Body of pancreas (tissue), 4 donors: ENCODE measurements at regions not wholly inside any gene's neighbourhood (a gene's known extent, or its start where the extent isn't known, plus 50 kb on each side); places are given as distances from the start of the nearest gene placed in this dataset.

Experiments used
- CTCF ChIP-seq, 7 experiments: fragments of 450-650 bp in 4 of 7; fragments of 200-600 bp in 3 of 7; sonication (generic) in 3 of 7; IDR thresholded peaks; one replicate each; pipeline ENCODE4 v1.5.1; 2016 to 2019; ENCODE audit warnings: antibody characterized with exemption in 7 of 7
- POLR2A ChIP-seq, 3 donors: fragments of 450-650 bp; IDR thresholded peaks; one replicate each; pipeline ENCODE4 v1.6.1; 2016; ENCODE audit warnings: antibody characterized with exemption in 3 of 3, mild to moderate bottlenecking in 2 of 3

DNA sequence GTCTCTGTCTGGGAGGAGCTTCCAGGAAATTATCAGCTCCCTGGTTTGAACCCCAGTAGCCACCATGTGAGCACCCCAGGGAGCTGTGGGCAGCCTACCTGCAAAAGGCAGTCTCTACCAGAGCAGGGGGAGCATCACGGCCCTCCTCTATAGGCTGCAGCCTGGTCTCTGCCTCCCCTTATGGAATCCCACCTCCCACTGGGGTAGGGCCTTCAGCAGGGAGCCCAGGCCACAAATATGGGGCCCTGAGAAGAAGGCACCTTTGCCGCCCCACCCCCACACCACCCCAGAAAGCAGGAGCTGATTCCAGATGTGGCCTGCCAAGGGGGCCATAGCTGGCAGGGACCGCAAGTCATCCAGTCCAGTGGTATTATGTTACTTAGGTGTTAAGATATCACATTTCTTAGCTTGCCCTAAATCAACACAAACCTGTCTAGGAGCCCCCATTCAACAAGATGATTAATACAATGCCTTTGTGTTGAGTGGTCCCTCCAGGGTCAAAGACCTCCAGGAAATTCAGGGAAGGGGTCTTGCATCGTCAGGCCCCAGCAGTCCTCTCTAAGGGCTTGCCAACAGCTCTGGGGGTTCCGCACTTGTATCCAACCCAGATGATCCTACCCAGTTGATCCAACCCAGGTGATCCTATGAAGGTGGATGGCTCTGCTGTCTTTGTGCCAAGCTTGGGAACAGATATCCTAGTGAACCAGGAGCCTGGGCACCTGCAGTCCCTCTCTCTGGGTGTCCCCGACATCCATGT, 114.9 kb downstream of the OAT start:
- TF ChIP-seq CTCF (IDR thresholded peaks at IDR 0.05) (no peak), POLR2A (IDR thresholded peaks at IDR 0.05) (no peak)
